ENCODE measurements at regions not wholly inside any gene's neighbourhood (a gene's known extent, or its start where the extent isn't known, plus 50 kb on each side); places are given as distances from the start of the nearest gene placed in this dataset.

DNA sequence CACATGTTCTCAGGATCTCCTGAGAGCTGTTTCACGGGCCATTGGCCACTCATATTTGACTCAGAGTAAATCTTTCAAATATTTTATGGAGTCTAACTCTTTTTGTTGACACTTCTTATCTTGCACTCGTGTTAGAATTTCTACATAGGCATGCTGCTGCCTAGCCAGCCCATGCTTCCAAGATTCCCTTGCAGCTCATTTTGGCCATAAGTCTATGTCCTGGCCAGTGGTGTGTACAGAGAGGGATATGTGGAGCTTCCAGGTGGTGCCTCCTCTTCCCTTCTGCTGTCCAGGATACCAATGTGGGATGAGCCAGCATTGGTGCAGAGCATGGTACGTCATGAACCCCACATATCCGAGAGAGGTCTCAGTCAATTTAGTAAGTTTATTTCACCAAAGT is 522.6 kb downstream of the QKI start:
- no peak for DNase-seq

DNA sequence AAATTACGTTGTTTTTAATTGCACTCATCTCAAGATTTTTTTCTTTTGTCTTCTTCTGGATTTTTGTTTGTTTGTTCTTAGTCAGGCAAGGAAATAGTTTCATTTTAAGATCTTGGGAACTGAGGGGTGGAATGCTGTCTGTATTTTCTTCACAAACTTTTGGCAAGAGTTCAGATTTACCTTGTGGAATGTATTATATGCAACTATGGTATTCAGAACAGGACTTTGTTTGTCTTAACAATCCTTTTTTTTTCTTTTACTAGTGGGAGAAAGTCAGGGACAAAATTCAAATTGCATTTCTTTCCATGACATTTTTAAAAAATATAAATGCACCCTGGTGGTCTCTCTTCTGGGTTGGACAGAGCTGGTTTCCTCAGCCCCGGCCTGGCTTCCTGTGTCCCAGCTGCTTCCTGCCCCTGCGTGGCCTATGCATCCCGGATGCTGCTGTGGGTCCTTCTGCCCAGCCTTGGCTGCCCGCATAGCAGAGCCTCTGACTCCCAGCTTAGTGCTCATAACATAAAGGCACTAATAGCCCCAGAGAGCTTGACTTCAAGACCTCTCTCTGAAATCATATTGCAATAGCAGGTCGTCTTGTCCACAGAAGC is 520.7 kb downstream of the QKI start:
- DNase-seq, result no peak

DNA sequence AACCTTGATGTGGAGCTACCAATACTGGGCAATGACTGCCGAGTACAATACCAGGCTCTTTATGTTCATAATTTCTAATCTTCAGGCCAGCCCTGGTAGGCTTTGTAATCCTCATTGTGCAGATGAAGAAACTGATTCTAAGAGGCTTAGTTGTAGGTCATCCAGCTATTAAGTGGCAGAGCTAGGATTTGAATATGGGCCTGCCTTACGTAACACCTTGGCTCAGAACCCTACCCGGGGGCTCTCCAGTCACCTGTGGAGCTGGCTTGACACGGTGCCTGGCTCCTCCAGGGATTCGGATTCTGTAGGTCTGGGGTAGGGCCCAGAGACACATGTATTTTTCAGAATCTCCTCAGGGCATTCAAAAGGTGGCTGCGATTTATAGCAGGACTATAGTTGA is 515.5 kb downstream of the QKI start:
- DNase-seq, result no peak

DNA sequence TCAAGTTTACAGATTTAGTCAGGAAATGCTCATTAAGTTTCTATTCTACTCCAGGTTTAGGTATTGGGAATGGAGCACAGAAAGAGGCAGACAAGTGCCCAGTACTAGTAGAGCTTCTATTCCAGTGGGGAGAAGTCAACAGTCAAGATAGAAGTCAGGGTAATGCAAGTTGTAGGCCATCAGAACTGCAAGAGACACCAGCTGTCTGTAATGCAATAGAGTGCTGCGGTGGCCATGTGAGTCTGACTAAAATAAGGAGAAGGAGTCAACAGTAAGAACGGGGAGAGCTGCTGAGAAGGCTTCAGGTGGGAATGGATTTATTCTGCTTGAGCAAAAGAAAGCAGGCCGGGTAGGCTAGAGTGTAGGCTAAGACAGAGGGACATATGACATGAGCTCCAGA is 515.0 kb downstream of the QKI start:
- no peak for DNase-seq

DNA sequence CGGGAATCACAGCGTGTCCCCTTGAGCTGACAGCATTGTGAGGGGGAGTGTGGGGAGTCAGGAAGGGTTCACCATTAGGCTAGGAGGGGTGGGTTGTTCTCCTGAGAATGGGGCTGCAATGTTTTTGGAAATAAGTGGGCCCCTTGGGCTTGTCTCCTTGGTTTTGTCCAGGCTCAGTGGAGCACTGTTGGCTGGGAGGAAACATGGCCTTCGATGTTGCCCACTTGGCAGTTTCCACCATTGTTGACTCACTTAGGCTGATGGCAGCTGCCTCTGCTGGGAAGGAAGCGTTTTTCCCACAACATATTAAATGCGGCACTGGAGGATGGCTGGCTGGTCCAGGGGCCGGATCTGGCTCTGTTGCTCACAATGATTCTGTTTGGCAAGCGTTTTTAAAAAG is 512.1 kb downstream of the QKI start:
- no peak for DNase-seq

DNA sequence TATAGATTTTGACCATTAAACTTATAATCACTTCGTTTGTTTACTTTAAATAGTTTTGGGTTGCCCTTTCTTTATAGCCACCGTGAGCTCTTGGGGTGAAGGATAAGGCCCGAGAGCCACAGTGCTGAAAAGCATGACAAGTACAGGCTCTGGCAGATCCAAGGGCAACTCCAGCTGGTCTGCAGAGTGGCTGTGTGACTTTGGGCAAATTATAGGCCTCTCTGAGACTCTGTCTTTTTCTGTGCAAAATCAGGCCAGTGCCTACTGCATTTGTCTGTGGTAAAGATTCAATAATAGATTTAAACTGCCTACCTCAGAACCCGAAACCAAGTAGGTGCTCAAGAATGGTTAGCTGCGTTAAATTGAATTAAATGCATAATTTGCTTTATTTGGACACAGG is 511.3 kb downstream of the QKI start:
- DNase-seq, result no peak

DNA sequence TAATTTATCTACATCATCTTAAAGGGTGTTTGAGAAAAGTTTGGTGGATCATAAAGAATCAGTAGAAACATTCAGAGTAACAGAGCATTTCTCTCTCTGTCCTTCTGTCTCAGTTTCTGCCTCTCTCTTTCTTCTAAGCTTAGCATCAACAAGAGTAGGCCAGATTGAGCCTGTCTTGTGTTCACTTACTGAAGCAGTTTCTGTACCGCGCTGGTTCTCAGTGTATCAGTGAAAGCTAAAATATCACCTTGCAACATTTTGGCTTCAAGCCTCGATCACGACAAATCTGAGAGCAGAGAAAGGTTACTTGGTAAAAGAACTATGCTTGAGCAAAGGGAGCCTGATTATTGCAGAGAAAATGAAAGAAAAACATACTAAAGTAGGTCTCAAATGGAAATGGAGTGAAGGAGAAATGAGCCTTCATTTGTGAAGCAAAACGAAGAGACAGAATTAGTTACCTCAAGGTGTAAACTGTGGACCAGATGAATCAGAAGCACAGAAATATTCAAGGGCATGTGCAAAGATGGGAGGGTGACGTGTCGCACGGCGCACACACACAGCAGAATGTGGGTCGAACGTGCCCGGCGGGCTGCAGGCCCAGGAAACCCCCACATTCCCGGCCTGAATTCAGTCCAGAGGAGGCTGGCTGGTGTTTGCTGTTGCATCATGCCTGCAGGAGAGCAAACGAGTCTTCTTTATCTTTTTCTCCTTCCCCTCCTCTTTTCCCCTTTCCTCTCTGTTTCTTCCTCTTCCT is 509.3 kb downstream of the QKI start:
- no peak for DNase-seq

DNA sequence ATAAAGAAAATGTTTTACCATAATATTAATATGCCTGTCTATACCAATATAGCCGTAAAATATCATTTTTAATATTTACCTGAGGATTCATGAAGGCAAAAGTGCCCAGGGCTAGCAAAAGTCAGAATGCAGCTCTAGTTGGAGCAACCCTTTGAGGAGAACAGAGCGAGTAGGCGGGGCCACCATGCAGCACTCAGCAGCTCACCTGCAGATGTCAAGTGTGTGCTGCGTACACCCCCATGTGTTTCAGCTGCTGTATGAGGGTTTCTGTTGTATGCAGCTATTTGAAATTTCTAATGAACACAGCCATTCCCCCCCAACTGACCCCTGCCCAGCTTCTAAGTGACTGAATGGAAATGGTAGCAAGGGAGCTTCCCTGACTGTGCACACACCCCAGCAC is 508.0 kb downstream of the QKI start:
- no peak for DNase-seq

DNA sequence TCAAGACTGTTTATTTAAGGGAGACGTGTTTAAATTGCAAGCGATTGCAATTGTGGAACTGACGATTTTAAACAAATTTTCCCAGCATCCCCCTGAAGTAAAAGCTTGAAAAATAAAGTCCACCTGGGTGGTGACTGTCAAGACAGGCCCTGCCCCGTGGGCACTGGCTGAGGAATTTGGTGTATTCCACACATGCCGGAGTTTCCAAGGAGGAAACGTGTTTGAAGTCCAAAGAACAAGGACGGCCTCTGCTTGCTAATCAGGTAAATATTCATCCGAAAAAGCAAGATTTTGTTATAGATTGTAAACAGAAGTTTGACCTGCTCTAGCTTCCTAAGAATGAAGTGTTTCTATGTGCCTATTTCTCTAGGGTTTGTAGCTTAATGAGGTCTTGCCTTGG is 505.1 kb downstream of the QKI start:
- DNase-seq, result no peak

DNA sequence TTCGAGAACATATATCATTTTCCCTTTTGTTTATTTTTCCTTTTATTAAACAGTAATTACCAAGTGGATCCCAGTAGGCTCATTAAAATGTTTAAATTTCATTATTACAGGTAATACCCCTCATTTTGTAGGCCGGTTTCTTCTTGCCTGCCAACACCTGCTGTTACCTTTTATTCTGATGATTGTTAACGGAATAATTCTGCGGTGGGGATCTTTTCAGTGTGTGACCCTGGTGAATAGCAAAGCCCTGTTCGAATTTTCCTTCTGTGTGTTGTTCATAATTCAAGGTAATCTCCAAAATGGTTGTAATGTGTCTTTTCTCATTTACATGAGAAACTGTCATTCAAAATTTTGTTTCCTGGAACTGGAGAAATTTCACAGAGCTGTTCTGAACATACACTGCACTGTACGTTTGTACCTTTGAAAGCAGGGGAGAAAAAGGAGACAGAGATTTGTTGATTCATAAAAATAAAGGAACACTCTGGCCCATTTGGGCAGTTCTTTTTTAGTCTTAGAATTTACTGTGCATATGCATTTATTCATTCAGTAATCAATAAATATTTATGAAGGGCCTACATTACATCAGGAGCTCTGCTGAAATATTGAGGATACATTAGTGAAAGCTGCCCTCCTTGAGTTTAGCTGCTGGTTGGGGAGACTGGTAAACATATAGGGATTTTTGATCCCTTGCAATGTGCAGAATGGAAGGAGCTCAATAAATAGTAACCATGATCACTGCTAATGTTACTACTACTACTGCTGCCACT is 502.0 kb downstream of the QKI start:
- DNase-seq, result no peak

DNA sequence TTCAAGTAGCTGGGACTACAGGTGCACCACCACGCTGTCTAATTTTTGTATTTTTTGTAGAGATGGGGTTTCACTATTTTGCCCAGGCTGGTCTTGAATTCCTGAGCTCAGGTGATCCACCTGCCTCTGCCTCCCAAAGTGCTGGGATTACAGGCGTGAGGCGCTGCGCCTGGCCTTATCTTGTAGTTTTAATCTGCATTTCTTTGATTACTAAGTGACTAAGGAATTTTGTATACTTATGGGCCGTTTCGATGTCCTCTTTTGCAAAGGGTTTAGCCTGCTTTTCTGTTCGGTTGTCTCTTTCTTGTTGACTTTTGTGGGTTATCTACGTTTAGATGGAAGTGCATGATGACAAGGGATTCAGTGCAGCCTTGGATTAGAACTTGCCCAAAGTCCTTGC is 500.6 kb downstream of the QKI start:
- no peak for DNase-seq

DNA sequence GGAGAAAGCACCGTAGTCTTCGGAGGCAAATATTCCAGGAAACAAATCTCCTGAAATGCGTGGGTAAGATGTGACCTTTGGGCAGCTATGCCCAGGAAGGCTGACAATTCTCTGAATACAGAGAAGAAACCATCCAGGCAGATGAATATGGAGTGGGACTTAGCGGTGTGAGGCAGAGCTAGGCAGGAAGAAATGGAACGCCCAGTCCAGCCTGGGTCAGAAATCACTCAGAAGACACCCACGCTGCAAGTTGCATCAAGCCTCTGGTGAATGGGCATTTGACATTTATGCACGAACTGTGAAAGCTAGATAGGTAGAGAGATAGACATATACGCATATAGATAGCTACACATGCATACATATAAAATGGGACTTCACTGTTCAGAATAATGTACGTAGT is 498.5 kb downstream of the QKI start:
- no peak for DNase-seq

DNA sequence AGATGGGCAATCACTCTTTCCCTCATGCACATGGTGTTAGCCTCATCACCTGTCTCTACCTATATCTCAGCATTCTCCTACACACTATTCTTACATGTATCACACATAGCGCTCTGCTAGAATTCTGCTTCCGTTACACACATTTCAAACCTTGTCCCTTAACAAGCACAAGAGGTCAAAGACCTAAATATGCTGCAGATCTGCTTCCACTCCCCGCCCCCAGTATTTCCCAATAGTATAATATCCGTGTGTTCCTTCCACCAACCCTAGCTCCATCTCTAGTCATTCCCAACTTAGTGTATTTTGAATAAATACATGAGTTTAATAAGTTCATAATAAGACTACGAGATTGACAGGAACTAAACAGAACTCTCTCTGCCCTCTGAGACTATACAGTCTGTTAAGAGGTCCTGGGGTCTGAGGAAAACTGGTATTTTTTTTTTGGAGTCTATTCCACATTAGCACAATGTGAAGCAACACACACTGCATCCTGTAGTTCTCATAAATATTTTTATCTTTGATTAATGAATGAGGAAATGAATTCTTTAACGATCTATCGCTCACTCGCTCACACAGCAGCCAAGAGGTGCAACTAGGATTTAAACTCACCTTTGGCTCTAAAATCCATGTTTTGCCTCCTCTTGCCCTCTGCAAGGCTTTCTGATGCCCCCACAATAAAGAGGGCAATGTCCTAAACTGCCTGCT is 491.6 kb downstream of the QKI start:
- DNase-seq, result no peak

DNA sequence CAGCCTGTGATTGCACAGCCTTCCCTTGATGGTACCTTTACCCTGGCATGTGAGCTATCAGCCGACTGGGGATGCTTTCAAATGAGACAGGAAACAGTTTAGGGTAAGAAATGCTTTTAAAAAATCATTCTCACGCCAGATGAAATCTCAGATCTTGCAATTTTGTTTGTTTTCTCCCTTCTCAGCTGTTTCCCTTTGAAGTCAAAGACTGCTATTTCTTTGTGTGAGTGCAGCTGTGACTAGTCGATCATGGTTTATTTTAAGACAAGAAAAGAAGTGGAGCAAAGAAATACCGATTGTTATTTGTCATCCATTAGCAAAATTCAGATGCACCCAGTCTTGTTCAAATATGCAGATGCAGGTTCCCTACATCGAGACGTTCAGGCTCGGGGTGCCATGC is 489.7 kb downstream of the QKI start:
- no peak for DNase-seq

DNA sequence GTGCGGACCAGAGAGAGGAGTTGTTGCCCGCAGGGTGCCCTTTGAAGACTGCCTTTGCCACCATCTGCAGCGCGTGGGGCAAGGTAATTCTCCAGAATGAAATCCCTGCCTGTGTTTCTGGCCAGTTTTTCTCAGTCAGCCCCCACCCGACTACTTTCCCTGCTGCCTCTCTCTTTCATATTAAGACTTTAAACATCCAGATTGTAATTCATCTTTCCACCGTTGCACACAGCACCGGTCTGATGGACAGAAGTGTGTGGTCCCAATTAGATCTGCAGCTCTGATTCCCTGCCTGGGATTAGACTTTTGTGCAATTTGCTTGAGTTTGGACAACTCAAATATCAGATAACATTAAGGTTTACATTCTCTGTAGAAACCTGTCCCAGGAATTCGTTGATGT is 489.0 kb downstream of the QKI start:
- no peak for DNase-seq

DNA sequence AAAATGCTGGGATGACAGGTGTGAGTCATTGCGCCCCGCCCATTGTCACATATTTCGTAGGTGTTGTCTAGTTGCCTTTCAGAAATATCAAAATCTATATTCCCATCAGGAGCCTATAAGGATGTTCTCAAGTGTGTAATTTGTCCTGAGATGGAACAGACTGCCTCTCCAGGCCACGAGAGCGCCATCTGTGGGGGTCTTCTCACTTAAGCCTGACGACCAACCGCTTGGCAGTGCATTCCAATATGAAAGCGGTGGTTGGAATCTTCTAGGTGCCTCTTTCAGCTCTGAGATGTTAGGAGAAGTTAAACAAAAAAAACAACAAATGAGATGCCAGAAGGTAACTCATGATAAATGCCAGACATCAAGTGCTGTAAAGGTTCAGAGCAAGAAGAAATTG is 488.5 kb downstream of the QKI start:
- no peak for DNase-seq

DNA sequence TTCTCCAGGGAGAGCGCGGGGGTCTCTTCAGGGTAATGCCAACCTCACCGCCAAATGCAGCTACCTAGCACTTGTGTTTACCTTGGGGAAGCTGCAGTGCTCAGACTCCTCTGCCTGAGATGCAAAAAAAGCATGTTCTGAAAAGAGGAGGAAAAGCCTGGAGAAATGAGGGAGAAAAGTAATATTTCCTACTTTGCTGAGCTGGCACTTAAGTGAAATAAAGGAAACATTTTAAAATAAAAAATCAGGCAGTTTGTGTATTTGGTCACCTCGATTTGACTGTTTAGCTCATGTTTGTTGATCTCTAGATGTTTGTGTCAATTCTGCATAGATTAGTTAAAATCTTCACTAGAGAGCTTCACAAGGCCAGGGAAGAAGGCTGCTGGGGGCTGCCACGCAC is 487.2 kb downstream of the QKI start:
- DNase-seq, result no peak

DNA sequence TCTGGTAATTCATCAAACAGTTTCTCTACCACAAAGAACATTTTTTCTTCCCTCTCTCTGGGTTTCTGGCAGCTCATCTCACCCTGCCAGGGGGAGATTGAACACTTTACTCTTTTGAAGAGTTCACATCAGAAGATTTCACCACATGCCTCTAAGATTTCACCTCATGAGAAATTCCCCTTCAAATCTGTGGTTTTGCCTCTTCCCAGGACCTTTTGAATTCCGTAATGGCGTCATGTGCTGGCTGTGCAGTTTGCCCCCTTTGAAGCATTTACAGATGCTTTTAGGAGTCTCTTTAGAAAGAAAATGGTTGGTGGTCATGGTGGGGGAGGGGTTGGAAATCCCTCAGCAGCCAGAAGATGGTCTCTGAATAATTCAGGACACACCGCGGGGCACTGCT is 486.1 kb downstream of the QKI start:
- DNase-seq, result no peak

DNA sequence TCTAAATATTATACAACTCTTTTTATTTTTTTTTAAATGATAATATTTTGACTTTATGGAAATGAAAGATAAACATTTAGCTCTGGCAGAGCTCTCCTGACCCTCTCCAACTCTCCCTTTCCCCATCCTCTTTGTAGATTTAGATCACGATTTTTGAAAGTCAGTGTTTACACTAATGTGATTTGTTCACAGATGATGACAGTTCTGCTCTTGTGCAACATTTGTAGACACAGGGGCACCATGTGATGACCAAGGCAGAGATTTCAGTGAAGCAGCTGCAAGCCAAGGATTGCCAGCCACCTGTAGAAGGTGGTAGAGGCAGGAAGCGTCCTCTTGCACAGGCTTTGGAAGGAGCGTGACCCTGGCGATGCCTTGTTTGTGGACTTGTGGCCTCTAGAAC is 483.2 kb downstream of the QKI start:
- DNase-seq, result no peak

DNA sequence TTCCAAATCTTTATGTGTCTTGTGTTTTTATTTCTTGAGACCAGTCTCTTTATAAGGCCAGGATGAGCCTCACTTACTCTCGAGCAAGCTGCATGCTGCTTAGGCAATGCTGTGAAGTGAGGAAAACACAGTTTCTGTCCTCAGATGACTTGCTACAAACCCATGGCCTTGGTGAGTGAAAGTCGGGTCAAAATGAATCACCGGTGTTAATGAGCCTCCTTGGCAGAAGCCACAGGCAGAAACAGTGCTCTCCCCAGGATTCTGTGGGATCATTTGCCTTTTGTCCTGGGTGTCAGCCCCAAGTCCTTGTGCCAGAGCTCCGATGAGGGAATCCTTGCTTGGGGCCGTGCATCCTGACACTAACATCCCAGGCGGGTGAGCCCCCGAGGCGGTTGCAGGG is 482.5 kb downstream of the QKI start:
- no peak for DNase-seq

DNA sequence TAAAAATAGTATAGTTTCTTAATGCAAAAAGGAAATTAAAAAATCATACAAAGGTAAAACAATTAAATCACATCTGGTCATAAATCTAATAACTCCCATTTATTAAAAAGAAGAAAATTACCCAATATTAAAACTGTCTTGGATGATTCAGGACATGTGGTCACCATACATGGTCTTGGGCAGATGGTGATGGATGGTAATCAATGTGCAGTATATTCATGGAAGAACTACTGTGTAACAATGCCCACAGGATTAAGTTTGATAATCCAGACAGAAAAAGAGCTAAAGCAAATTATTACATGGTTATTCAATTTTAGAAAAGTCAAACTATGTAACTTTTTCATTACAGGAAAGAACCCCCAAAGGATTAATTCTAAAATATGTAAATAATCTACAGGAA is 480.6 kb downstream of the QKI start:
- DNase-seq, result no peak

DNA sequence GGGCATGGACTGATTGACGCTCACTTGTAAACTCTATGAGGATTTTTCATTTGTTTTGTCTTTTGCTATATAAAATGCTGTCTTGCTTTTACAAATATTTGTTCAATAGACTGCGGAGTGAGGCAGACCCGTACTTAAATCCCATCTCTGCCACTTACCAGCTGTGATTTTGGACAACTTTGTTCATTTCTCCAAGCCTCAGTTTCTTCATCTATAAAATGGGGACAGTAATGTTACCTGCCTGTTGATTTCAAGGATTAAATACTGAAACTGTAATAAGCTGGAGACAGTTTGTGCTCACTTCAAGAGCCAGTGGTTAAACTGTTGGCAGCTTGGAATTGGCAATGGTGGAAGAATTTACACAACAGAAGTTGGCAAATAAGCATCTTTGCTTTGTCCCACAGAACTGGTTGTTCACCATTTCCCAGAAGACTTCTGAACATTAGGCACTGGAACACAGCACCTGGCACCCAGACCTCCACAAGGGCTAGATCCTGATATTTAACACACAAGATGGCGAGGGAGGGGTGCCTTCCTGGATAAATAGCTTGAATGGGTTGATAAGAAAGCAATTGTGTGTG is 479.2 kb downstream of the QKI start:
- no peak for DNase-seq

DNA sequence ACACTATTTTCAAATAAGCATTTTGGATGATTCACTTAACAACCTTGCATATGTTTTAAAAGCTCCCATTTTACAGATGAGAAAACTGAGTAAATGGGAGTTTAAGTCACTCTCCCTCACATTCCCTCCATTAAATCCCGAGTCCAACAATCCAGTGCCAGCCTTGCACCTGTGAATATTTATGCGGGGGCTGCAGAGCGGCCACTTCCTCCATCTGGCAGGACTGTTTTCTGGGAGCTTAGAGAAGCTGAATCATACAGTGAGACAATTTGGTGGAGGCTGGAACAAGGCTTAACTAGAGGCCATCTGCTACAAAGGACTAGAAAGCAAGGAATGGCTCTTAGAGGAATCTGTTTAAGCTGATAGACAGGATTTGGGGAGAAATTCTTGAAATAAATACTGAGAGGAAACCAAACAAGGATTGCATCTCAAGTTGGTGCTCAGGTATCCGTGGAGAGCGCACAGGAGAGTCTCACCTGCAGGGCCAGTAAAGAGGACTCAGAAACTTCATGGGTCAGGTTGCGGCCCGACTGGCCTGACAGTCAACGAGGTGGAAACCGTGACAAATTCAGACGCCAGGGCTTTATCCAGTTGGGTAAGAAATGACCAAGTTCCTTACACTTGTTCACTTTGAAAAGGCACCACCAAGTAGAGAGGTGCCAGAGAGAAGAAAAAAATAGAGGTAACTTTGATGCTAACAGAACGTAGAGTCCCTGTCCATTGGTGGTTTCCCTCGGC is 478.5 kb downstream of the QKI start:
- no peak for DNase-seq
